ENCODE measurements at regions not wholly inside any gene's neighbourhood (a gene's known extent, or its start where the extent isn't known, plus 50 kb on each side); places are given as distances from the start of the nearest gene placed in this dataset.

GRCh38 chr2:120866071-120866470 lies 130.4 kb downstream of the GLI2 start:
- no peak for DNase-seq (ENCODE audit: low read depth in 2 of 2)

- DNase-seq (ENCODE audit: low read depth in 2 of 2), result no peak
Measured at GRCh38 chr2:120866483-120867140, 130.9 kb downstream of the GLI2 start.

- DNase-seq (ENCODE audit: low read depth in 2 of 2), result no peak
Measured at GRCh38 chr2:120867290-120868241, 131.9 kb downstream of the GLI2 start.

- no peak for DNase-seq (ENCODE audit: low read depth in 2 of 2)
Measured at GRCh38 chr2:120868366-120868765, 132.7 kb downstream of the GLI2 start.

- no peak for DNase-seq (ENCODE audit: low read depth in 2 of 2)
Measured at GRCh38 chr2:120869036-120869729, 133.5 kb downstream of the GLI2 start.

- DNase-seq (ENCODE audit: low read depth in 2 of 2), result no peak
Measured at GRCh38 chr2:120869730-120870466, 134.2 kb downstream of the GLI2 start.

- no peak for DNase-seq (ENCODE audit: low read depth in 2 of 2)
Measured at GRCh38 chr2:120870467-120870788, 134.8 kb downstream of the GLI2 start.

GRCh38 chr2:120871016-120871635 lies 135.5 kb downstream of the GLI2 start:
- DNase-seq (ENCODE audit: low read depth in 2 of 2), result no peak

- no peak for DNase-seq (ENCODE audit: low read depth in 2 of 2)
Measured at GRCh38 chr2:120871881-120872620, 136.4 kb downstream of the GLI2 start.

GRCh38 chr2:120873958-120874887 lies 138.6 kb downstream of the GLI2 start:
- DNase-seq (ENCODE audit: low read depth in 2 of 2), result no peak

GRCh38 chr2:120874888-120875275 lies 139.2 kb downstream of the GLI2 start:
- DNase-seq (ENCODE audit: low read depth in 2 of 2), result no peak

- no peak for DNase-seq (ENCODE audit: low read depth in 2 of 2)
Measured at GRCh38 chr2:120875431-120875830, 139.8 kb downstream of the GLI2 start.

- no peak for DNase-seq (ENCODE audit: low read depth in 2 of 2)
Measured at GRCh38 chr2:120876526-120877280, 141.0 kb downstream of the GLI2 start.

GRCh38 chr2:120877409-120877808 lies 141.7 kb downstream of the GLI2 start:
- DNase-seq (ENCODE audit: low read depth in 2 of 2), result no peak

GRCh38 chr2:120878970-120879369 lies 143.3 kb downstream of the GLI2 start:
- no peak for DNase-seq (ENCODE audit: low read depth in 2 of 2)

- DNase-seq (ENCODE audit: low read depth in 2 of 2), result no peak
Measured at GRCh38 chr2:120879431-120880295, 144.0 kb downstream of the GLI2 start.

GRCh38 chr2:120880381-120880780 lies 144.7 kb downstream of the GLI2 start:
- no peak for DNase-seq (ENCODE audit: low read depth in 2 of 2)
